ENCODE measurements at regions not wholly inside any gene's neighbourhood (a gene's known extent, or its start where the extent isn't known, plus 50 kb on each side); places are given as distances from the start of the nearest gene placed in this dataset.

DNA sequence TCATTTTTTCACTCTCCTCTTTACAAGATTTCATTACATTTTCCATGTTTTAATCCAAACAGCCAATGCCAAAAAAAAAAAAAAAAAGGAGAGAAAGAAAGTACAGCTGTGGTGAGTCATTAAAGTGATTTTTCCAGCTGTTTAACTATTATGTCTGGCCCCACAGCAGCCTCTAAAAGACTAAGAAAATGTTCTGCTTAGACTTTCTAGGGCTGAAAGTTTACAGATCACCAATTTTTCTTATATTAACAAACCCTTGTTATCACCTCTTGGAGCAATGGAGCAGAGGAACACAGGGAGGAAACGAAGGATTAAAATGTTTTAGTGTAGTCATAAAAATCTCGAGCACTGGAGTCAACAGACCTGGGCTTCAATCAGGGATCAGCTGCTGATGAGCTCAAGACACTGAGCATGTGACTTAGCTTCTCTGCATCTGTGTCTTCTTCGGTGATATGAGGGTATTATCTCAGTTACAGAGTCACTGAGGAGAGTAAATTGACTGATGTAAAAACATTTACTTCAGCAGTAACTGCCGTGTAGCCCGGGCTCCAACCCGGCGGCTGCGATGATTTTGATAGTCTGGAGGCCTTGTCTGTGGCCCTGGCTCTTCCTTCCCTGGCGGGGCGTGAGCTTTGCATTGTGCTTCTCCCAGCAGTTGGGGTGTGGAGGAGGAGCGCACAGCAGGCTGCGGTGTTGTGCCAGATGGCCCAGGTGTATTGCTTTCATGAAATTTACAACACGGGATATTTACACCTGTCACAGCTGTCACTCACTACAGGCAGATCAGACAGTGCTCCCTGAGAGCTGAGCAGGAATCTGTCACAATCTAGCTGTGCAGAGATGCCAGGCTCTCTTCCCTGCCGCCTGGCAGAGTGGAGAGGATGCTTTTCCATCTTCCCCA lies 298.3 kb upstream of the FZD8 start:
- no peak for TF ChIP-seq TAF1 (IDR thresholded peaks at IDR 0.05; ENCODE audit: low read depth)
- TF ChIP-seq, protein P1, sequence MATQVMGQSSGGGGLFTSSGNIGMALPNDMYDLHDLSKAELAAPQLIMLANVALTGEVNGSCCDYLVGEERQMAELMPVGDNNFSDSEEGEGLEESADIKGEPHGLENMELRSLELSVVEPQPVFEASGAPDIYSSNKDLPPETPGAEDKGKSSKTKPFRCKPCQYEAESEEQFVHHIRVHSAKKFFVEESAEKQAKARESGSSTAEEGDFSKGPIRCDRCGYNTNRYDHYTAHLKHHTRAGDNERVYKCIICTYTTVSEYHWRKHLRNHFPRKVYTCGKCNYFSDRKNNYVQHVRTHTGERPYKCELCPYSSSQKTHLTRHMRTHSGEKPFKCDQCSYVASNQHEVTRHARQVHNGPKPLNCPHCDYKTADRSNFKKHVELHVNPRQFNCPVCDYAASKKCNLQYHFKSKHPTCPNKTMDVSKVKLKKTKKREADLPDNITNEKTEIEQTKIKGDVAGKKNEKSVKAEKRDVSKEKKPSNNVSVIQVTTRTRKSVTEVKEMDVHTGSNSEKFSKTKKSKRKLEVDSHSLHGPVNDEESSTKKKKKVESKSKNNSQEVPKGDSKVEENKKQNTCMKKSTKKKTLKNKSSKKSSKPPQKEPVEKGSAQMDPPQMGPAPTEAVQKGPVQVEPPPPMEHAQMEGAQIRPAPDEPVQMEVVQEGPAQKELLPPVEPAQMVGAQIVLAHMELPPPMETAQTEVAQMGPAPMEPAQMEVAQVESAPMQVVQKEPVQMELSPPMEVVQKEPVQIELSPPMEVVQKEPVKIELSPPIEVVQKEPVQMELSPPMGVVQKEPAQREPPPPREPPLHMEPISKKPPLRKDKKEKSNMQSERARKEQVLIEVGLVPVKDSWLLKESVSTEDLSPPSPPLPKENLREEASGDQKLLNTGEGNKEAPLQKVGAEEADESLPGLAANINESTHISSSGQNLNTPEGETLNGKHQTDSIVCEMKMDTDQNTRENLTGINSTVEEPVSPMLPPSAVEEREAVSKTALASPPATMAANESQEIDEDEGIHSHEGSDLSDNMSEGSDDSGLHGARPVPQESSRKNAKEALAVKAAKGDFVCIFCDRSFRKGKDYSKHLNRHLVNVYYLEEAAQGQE (IDR thresholded peaks at IDR 0.05; ENCODE audit: low read depth) = no peak
- no peak for TF ChIP-seq YY1 (IDR thresholded peaks at IDR 0.05; ENCODE audit: low read depth)
- TF ChIP-seq CEBPB (IDR thresholded peaks at IDR 0.05) = no peak
- TF ChIP-seq FOXM1 (IDR thresholded peaks at IDR 0.05; ENCODE audit: borderline replicate concordance, low read depth) = no peak
